AG04450 (cell line): ENCODE measurements at regions not wholly inside any gene's neighbourhood (a gene's known extent, or its start where the extent isn't known, plus 50 kb on each side); places are given as distances from the start of the nearest gene placed in this dataset.

Experiments
- CTCF ChIA-PET: fragments of 300-600, 350-600 bp; formaldehyde crosslinking; extraction: SDS; loops from one replicate; lab custom pipeline; 2022; ENCODE audit warnings: antibody characterized with exemption, inconsistent platforms; lab: Charles Lee
- POLR2A ChIA-PET: fragments of 350-600 bp; formaldehyde crosslinking; extraction: SDS; loops from one replicate; lab custom pipeline; 2021; ENCODE audit warnings: antibody characterized with exemption, inconsistent platforms; lab: Yijun Ruan, JAX
- DNase-seq: peaks from one replicate; pipeline ENCODE4 v3.0.0-alpha.2; 2011; ENCODE audit warnings: low read depth, low spot score
- H3K27ac ChIP-seq: one replicate; pipeline ENCODE4 v1.5.1; 2012; ENCODE audit warnings: low read depth, low read length, control low read depth
- H3K27me3 ChIP-seq: one replicate; pipeline ENCODE4 v1.6.0; 2012; ENCODE audit warnings: low read length; ENCODE audit not compliant: control insufficient read depth, insufficient read depth
- H3K4me3 ChIP-seq: 2 replicates; pipeline ENCODE4 v1.5.1; 2011; ENCODE audit warnings: mild to moderate bottlenecking, low read depth, low read length, control low read depth
- H3K9me3 ChIP-seq: 2 replicates; pipeline ENCODE4 v1.5.1; 2012; ENCODE audit warnings: low read length; ENCODE audit not compliant: control insufficient read depth, insufficient read depth
- CTCF ChIP-seq: IDR thresholded peaks from 2 replicates; pipeline ENCODE4 v1.5.1; 2011; ENCODE audit warnings: low read depth, low read length, control low read depth, inconsistent platforms

- ChIA-PET CTCF (no interaction called here), POLR2A (no interaction called here)
- no peak for DNase-seq
- Histone ChIP-seq H3K4me3 (no peak overlapping the region), H3K27me3 (no peaks in the 10 kb centered on the region), H3K27ac (no peak overlapping the region), H3K9me3 (no peaks in the 10 kb centered on the region)
- TF ChIP-seq CTCF, result no peak
These were observed 480.5 kb upstream of the NOX3 start for GRCh38 chr6:155936127-155936526.

- H3K27ac ChIP-seq, result no peak overlapping the region
- CTCF ChIA-PET, result no interaction called here
- DNase-seq, result no peak
- H3K9me3 ChIP-seq, result no peaks in the 10 kb centered on the region
- no peak overlapping the region for H3K4me3 ChIP-seq
- TF ChIP-seq CTCF, result no peak
- H3K27me3 ChIP-seq, result no peaks in the 10 kb centered on the region
- POLR2A ChIA-PET, result no interaction called here
These were observed 461.4 kb upstream of the NOX3 start for GRCh38 chr6:155916846-155917624.

DNA sequence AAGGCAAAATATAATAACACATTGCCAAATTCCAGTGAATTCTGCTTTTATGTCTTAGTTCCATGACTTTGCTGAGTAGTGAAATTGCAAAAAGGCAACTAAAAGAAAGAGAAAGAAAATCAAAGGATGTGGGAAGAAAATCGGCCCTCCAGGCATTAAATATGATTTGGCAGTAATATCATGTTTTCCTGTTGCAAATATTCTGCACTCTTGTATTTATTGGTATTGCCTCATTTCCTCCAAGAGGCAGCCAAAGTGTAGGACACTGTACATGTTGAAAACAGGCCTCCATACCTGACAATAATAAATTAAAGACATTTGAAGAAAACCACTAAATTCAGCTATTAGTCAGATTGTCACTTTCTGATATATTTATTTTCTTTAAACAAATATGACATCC lies 460.0 kb upstream of the NOX3 start:
- Histone ChIP-seq H3K27ac (no peak overlapping the region), H3K9me3 (no peaks in the 10 kb centered on the region), H3K4me3 (no peak overlapping the region), H3K27me3 (no peaks in the 10 kb centered on the region)
- POLR2A ChIA-PET, result no interaction called here
- no peak for TF ChIP-seq CTCF
- DNase-seq, result no peak
- CTCF ChIA-PET, result interaction anchor here (0.6 kb wide), 1 partner anchor 29 kb away, joined by 3 read pairs; no protein-coding TSS in a partner anchor

GRCh38 chr6:155913816-155914215 lies 458.2 kb upstream of the NOX3 start:
- POLR2A ChIA-PET, result no interaction called here
- CTCF ChIA-PET, result no interaction called here
- H3K4me3 ChIP-seq, result no peak overlapping the region

More at GRCh38 chr6:155913816-155914215, 458.2 kb upstream of the NOX3 start:
- Histone ChIP-seq H3K27ac (no peak overlapping the region), H3K9me3 (0 out of 2 replicates have a peak, but pooled peaks cover 3% of the 10 kb centered on the region), H3K27me3 (no peaks in the 10 kb centered on the region)
- TF ChIP-seq CTCF, result no peak
- DNase-seq, result no peak
